AG08396 (cell line): ENCODE measurements at regions not wholly inside any gene's neighbourhood (a gene's known extent, or its start where the extent isn't known, plus 50 kb on each side); places are given as distances from the start of the nearest gene placed in this dataset.
"Not testable (repeated sequence)": the region's sequence is repeated elsewhere in the genome, so short reads cannot be mapped to it uniquely, and the experiment has no call there.

Experiments
- DNase-seq: peaks from one replicate; pipeline ENCODE4 v3.0.0; 2012; ENCODE audit warnings: low spot score, mixed read lengths

GRCh38 chr17:83192161-83192788, 112.9 kb downstream of the METRNL start:
- peak; percentile 65 for DNase-seq

GRCh38 chr17:83192789-83193335, 113.5 kb downstream of the METRNL start:
- DNase-seq = not testable (repeated sequence)

GRCh38 chr17:83193336-83194185, 114.2 kb downstream of the METRNL start:
- DNase-seq = no peak

DNA sequence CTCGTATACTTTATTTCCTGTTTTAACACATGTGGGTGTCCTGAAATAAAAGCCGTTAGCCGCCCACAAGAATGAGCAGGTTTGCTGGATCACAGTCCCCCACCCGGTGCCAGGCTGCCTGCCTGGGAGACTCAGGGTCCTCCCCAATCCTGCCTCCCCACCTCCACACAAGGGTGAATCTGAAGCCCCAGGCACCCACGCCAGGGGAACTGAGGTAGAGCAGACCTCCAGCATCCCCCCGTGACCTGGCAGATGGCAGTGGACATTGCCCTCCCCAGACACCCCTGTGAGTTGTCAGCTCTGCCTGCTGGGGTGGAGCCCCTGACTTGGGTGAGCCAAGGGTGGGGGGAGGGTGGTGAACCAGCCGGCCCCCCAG, 114.8 kb downstream of the METRNL start:
- no peak for DNase-seq

DNA sequence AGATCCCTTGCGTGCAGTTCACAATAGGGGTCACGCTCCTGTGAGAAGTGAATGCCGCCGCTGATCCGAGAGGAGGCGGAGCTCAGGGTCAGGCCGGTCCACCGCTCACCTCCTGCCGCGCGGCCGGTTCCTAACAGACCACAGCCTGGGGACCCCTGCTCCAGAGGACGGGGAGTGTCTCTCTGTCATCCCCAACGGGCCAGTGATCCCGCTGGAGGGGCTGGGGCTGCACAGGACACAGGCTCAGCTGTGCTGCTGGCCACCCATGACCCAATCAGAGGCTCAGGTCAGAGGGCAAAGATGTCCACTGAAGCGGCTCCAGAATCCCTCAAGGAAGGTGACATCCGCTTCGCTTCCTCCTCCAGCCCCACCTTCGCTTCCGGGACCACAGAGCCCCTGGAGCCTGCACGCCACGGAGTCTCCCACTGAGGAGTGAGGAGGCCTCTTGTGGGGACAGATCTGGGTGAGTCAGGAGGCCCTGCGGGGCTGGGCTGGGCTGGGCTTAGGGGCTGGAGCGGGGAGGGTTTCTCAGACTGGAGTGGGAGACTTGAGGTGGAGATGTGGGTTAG, 115.4 kb downstream of the METRNL start:
- no peak for DNase-seq

- peak; percentile 81 for DNase-seq
Observed at GRCh38 chr17:83195330-83196023, 116.1 kb downstream of the METRNL start.

GRCh38 chr17:83196024-83196365, 116.6 kb downstream of the METRNL start:
- no peak for DNase-seq

GRCh38 chr17:83196366-83196765, 117.0 kb downstream of the METRNL start:
- no peak for DNase-seq

- no peak for DNase-seq
Observed at GRCh38 chr17:83196973-83197880, 117.8 kb downstream of the METRNL start.

DNA sequence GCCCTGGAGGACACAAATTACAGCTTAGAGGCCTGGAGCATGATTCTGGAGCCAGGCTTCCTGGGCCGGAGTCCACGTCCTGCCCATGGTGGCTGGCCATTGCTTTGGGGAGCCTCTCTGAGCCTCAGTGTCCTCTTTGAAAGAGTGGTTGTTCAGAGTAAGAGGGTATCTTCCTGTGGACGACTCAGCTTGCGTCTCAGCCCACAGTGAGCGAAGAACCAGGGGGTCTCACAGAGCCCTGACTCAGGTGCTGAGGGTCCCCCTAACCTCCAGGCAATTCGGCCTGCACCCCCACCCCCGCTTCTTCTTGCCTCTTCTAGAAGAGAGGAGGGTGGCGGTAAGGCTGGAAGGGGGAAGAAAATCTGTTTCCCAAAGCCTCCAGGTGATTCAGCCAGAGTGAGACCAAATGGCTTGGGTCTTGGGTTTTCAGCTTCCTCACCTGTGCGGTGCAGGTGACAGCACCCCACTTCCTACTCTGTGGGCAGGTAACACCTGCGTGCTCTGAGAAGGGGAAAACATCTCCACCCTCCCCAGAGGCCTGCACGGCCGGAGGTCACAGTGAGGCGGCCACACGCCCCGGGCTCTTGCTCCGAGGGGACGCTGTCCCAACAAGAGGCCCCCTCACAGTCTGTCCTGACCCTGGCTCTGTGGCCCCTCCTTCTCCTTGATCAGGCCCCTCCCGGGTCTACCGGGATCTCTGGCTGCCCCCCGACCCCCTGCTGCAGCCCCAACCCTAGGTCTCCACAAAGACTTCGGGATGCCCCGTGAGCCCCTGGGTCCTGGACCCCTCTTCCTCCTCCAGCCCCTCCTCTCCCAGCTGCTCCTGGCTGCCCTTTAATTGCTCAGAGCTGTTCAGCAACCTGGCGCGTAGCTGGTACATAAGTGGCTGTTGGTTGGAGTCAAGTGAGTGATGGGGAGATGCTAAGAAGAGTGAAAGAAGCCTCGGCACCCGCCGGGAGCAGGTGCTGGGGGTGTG, 119.2 kb downstream of the METRNL start:
- no peak for DNase-seq

DNA sequence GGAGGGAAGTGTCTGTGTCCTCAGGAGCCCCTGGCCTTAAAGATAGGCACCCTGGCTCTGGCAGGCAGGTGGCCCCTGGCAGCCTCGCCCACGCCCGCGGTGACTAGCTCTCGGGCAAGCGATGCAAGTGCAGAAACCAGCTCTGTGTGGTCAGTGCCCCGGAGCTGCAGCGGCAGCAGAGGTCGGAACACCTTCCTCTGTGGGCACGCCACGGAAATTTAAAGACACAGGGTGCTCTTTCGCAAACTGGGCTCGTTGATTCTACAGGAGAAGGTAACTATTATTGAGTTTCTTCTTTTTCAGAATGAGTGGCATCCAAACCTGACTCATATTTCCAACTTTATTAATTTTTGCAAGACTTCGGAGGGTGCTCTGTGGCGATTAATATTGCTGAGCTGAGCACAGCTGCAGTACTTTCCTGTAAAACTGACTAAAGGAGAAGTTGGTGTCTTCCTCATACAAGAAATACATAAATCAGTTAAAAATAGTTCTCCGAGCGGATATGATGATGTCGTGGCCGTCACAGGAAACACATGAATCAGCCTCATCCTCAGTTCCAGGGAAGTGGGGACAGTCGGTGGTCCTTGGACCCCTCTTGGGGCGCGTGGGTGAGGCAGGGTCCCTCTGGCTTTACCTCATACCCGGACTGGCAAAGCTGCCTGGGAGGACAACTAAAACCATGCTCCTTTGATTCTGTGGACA, 120.2 kb downstream of the METRNL start:
- DNase-seq = no peak

- DNase-seq = no peak
Observed at GRCh38 chr17:83200231-83200699, 120.9 kb downstream of the METRNL start.

DNA sequence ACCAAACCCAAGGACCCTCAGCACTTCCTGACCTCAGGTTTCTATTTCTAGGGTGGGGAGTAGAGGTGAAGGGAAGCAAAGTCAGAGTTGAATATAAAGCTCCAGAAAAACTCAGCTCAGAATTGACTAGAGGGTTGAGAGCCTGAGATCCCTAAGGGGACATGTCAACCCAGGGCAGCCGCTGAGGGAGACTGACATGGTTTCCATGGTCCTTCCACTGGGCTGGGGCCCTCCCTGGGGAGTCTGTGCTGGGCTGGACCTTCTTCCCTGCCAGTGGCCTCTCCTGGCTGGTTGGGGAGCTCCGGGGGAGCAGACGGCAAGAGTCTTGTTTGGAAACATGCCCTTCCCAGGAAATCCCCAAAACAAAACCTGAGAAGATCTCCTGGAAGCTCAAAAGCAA, 121.3 kb downstream of the METRNL start:
- no peak for DNase-seq

GRCh38 chr17:83201206-83202001, 122.0 kb downstream of the METRNL start:
- DNase-seq = no peak

DNA sequence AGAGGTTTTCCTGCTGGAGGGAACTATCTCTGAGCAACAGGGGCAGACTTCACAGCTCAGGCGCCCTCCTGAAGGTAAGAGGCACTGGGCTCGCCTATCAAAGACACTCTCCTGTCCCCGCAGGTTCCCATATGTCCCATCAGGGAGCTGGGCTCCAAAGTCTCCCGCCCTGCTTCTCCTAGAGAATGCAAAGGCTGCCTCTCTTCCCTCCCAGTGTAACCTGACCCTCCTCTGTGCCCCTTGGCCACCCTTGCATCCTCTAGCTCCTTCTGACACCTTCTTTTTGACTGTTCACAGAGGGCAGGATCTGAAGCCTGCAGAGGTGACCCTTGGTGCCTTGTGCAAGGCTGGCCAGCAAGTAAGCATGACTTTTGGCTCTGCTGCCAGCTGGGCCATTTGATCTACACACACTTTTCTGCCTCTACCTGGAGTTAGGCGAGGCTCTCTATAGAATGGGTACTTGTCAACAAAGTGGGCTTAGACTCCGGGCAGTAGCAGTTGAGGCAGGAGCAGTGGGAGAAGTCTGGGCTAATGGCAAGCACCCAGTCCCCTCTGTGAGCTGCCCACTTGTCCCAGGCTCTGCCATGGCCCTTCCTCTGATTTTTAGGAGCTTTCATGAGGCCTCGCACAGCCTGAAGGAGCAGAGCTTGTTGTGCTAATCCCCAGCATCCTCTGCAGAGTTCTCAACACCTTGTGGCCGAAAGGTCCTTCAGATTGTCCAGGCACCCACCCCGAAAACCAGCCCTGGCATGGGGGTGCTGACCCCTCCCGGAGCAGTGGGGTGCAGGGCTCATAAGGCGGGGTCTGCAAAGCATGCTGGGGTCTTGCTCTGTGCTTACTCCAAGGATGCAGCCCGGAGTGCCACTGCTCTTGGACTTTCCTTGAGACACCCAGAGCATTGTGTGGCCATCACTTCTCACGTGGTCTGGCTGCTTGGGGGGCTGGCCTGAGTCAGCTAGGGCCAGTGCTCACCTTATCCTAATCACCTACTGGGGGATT, 122.9 kb downstream of the METRNL start:
- DNase-seq = no peak

GRCh38 chr17:83203073-83203471, 123.7 kb downstream of the METRNL start:
- peak; percentile 89 for DNase-seq
